GM19025 (cell line): ENCODE measurements at regions not wholly inside any gene's neighbourhood (a gene's known extent, or its start where the extent isn't known, plus 50 kb on each side); places are given as distances from the start of the nearest gene placed in this dataset.

Experiments used
- ATAC-seq: cut with Tn5 transposase; IDR thresholded peaks from one replicate; pipeline ENCODE4 v1.9.1; 2021; ENCODE audit warnings: mild to moderate bottlenecking, low read depth, moderate library complexity; ENCODE audit not compliant: unreplicated experiment

DNA sequence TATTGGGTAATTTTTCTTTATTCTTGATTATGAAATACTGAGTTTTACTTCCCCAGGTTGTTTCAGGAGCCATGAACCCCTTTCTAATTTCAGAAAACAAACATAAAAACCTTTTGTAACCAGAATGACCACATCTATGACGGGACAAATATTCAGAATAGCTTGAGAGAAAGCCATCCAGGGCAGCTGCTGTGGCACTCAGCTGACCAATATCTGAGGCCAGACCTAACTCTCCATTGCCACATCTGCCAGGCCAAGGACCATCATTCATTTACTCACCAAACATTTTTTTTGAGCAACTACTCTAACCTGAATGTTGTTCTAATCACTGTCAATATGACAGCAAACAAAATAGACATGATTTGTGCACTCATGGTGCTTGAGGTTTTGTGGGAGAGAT is 608.3 kb upstream of the PKN2 start:
- ATAC-seq = no peak

DNA sequence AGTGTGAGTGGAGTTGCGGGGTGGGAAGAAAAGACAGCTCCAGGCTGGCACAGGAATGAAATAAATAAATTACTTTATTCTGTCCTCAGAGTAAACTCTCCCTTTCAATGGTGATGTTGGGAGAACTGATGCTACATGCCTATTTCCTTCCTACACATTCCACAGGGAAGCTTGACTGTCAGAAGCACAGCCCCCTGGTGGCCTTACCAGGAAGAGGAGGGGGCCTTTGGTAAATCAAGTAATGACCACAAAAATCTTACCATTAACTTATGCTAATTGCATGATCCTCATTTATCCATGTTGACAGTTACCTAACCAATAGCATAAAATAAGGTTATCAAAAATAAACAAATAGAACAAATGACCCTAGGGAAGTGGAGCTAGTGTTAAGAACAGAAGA is 605.0 kb upstream of the PKN2 start:
- no peak for ATAC-seq

DNA sequence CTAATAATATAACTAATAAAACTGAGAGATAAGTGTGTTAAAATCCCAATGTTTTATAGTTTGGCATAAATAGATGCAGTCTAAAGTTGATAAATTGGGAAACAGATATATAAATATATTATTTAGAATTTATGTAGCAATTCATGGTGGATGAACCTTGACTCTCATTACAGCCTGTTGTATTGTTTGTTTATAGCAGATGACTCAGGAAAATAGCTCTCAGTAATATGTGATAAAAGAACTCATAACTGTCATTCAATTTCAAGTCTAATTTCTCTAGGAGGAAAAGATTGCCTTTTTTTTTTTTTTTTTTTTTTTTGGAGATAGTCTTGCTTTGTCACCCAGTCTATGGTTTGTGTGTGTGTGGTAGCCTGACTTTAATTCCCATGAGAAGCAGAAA is 603.2 kb upstream of the PKN2 start:
- no peak for ATAC-seq

DNA sequence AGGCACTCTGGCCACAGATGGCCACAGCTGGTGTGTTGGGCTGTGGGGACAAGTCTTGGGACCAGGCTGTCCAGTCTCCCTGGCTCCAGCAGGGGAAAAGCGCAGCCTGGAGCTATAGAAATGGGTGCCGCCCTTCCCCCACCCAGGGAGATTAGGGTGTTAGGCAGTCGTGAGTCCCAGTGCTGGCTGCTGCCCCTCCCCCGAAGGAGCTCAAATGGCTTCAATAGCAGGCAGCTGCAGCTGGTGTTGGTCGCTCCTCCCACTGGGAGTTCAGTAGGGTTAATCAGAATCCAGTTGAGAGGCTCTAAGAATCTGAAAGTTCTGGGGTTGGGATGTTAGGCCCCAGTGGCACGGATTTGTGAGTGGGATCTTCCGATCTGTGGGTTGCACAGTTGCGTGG is 595.6 kb upstream of the PKN2 start:
- ATAC-seq = no peak

DNA sequence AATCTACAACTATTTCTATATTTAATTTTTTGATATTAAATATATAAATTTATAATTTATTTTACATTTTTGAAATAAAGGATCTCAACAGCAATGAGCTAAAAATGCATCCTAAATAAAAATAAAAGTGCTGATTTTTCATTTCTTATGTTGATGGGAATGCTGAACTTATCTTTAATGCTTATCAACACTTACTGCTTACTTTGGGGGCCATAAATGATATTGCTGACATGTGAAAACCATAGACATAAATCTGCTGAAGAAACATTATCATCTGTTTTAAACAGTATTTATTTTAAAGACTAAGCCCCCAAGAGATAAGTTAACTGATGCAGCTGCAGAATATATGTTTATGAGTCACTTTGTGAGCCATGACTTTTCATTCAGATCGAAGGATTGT is 594.1 kb upstream of the PKN2 start:
- ATAC-seq = no peak

DNA sequence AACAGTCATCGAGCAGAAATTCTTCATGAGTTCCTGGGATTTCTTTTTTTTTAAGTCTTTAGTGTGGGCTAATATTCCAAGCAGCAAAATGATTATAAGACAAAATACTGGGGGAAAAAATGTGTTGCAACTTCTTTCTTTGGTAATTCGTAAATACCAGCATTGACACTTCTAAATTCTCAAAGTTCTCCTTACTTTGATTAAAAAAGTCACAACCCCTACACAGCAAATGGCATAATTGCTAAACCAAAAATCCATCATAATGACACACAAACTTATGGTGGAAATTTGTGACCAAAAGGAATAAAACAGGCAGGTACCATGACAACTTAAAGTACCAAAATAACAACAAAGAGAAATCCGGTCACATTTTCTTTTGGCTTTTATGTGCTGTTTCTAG is 585.2 kb upstream of the PKN2 start:
- ATAC-seq = no peak

DNA sequence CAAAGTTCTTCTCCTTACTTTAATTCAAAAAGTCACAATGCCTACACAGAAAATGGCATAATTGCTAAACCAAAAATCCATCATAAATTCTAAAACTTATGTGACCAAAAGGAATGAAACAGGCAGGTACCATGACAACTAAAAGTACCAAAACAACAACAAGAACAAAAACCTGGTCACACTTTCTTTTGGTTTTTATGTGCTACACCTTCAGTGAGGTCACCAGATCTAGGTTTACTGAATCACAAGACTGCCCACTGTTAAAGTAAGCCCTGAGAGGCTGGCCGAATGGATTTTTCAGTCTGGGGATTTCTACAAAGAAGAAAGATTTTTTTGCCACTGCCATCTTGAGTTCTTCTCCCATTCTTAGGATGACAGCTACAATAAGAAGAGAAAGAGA is 583.0 kb upstream of the PKN2 start:
- ATAC-seq = no peak

DNA sequence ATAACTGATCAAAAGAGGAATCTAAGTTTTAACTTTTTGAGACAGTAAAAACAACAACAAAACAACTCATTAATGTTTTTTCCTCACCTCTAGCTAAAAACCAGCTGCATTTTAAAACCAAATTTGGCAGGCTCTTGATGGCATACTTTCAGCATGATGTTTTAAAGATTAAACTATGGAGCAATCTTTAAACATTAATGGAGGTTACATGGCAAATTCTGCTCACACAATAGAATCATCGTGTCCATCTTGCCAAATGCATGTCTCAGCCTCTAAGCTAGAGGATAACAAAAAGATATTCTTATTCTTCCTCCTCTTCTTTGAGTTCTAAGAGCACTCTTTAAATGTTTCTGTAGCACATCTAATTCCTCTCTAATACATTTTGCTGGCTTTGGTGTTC is 579.8 kb upstream of the PKN2 start:
- ATAC-seq = no peak

DNA sequence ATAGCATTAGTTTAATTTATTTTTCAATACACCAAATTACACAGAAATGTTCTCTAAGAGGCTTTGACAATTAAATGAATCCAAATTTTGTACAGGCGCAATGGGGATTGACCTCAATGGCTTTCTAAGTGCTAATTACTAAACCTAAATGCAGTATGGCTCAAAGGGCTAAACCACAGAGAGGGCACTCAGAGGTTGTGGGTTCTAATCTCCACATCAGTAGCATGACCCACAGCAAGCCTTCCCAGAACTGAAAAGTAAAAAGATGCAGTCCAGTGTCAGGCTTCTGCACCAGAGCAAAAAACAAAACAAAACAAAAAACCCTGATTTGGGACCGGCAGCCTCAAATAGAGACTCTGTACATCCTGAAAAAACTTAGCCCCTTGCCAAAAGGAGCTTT is 579.2 kb upstream of the PKN2 start:
- ATAC-seq = no peak

DNA sequence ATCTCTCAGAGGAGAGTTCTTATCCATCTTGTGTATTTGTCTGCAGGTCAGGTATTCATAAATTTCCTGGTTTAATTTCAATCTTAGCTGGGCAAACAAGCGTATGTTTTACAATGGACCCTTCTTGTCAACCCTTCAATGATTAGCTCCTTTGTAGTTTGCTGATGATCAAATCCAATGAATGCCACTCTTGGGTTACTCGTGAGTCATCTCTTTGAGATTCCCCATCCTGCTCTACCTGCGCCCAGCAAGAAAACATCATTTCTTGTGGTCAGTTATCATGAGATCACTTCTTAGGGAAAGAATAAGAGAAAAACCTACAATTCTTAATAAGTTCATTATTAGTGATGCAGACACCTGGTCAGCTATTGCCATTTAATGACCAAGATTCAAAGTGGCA is 572.3 kb upstream of the PKN2 start:
- no peak for ATAC-seq

DNA sequence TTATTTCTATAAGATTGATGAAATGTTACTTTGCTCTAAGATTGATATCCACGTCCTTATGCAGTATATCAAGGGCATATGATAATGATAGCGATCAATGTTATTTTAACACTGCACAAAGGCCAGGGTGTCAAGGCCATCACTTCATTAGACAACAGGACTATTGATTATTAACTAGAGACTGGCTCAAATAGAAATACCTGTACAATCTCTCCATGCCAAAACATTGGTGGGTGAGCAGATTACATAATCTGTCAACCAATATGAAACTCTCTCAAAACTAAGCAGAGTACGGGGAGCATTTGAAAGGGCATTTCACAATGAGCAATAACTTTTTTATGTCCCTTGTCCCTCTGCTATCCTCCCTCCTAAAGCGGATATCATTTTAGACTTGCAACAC is 566.5 kb upstream of the PKN2 start:
- ATAC-seq = no peak

DNA sequence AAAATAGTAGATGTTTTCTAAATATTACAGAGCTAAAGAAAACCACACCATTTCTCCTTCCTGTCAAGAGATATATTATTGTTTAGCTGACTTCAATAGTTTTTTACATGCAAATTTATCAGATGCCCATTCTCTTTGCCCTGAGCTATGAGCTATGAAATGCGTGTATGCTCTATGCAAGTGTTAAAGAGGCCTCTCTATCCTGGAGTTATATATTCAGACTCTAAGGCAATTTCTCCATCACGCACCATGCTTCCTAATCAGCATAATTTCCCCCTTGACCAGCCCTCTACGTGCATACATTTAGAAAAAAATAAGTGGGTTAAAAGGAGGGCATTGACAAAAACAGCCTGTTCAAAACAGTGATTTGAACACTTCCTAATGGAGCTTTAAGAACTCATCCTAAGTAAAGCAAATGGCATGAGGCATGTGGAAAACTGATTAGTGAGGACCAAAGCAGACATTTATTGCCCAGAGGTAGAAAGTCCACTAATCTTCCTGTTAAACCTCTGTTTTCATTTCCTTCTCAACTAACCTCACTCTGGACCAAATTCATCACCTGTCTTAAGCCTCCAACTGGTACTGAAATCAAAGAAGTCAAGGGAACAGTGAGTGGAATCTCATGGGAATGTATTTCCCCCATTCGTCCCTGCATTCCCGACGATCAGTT is 565.8 kb upstream of the PKN2 start:
- no peak for ATAC-seq

DNA sequence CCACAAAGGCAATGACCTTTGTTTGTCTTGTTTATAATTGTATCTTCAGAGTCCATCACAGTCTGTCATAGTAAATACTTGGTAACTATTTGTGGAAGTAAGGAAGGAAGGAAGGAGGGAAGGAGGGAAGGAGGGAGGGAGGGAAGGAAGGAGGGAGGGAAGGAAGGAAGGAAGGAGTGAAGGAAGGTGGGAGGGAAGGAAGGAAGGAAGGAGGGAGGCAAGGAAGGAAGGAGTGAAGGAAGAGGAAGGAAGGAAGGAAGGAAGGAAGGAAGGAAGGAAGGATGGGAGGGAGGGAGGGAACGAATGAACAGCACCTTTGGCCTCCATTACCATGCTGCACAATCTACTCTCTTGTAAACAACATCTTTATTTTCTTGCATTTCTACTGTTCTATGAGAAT is 559.5 kb upstream of the PKN2 start:
- ATAC-seq = no peak

DNA sequence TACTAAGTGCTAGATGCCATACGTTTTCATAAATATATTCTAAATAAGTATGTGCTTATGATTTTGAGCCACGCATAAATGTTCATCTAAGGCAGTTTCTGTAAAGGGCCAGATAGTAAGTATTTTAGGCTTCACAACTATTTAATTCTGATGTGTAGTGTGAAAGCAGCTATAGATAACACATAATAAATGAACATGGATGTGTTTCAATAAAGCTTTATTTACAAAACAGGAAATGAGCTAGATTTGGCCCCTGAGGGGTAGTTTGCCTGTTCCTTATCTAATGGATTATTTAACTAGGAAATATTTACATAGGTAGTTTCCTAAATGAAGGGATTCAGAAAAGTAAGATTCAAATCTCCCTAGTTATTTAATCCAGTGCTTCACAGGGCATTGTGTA is 557.6 kb upstream of the PKN2 start:
- no peak for ATAC-seq

DNA sequence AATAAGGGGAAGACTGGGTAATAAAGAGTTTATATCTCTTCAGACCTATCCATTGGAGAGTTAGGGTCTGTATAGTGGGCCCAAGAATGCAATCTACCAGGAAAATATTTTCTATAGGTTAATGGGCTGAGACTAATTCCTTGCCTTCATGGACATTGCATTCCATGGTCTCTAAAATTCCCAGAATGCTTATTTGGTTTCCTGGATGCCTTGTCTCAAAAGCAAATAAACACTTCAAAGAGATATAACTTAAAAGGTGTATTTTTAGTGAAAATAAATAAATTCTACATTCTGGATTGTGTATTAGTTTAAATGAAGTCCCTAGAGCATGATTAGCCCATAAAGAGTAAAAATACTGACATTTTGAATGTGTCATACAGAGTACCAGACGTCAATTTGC is 550.1 kb upstream of the PKN2 start:
- no peak for ATAC-seq

DNA sequence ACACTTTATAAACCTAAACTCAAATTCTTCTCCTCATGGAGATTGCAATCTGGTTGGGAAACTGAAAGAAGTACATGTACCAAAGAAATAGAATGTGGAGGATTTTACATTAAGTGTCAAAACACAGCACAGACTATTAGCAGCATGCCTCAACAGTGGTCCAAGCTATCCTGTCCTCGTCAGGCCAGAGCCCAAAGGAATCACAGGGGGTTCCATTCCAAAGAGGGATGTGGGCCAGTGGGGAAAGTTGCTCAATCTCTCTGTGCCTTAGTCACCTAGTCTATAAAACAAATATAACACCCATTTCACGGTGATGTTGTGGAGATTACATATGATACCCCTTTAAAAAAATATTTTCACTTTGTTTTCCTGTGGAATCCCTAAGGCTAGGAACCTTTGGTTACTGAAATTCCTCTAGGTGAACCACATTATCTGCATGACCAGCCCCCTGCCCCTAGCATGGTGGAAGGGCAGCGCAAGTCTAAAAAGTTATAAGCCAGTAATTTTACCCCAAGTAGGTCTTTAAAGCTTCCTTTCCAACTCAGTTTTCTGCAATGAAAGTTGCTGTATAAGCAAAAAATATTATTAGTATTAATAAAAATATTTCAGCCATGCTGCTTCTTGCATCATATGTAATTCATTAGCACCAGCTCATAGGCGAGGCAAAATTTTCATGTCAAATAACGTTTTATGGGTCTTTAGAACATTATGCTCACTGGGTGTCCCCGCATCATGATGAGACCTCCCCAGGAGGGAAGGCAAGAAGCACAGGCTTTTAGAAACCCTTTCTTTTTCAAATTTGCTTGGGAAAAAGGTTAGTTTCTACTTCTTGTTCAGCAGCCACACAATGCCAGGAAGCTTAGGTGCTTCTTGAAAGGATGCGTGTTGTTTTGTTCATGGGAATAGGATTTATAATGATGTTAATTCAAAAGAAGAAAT is 548.8 kb upstream of the PKN2 start:
- ATAC-seq = no peak

DNA sequence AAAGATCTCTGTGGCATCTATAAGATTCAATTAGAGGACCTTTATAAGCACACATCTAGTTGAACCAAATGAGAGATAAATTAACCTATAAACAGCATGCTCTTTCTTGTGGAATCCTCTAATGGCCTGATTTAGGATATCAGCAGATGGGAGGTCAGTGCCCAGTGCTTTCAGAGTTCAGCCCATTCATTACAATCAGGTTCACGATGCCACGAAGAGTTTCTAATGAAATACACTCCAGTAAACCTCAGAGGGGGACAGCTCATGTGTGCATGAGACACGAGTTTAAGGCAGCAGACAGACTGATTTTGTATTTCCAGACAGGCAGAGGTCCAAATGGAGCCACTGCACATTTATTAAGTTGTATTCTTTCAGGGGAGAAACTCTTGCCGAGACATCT is 544.4 kb upstream of the PKN2 start:
- no peak for ATAC-seq

DNA sequence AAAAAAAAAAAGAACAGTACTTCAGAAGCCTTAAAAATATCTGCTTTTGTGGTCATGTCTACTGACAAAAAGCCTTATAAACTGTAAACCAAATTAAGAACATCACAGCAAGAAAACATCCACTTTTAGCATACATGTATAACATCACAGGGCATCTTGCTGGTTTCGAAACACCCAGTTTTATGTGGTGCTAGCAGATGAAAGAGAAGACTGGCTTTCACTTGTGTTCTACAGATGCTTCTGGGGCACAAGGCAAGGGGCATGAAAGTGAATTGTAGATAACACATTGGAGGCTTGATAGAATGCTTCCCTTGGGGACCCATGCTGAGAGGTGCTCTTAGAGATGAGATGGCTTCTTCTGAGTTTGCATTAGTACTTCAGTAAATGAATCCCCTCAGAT is 543.7 kb upstream of the PKN2 start:
- no peak for ATAC-seq

DNA sequence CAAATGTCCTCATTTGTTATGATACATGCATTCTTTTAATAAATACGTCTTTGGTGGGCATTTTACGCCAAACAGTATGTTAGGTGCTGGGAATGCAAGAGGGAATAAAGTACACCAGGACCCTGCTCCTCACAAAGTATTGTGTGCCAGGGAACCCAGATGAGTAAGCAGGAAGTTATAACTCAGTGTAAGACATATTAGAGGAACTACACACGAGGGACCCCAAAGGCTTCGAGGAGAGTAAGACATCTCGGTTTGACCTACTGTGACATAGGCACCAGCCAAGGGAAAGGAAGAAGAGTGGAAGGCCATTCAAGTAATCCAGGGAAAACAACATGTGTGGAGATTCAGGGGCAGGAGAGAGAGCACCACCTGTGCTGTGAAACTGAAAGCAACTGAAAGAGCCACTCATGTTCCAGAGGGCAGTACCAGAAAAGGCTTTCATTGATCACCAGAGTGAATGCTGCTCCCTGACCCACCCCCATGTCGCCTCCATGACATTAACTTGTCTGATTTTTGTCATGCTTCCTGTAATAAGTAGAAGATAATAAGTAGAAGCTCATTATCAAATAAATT is 542.5 kb upstream of the PKN2 start:
- peak; percentile 82 for ATAC-seq

DNA sequence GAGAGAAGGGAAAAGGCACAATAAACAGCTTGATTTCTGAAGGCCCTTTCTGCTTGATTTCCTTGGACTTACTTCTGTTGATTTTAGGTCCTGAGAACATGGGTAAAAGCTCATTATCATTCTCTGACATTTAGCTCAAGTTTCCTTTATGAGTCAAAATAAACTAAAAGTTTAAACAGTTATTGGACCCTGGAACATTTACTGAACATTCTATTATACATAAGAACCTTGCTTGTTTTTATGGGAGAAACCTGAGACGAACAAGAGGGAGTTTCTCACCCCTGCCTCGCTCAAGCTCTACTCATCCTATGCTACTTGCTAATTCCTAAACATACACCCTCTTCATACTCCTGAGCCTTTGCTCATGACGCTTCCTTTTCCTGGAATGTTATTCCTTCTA is 538.3 kb upstream of the PKN2 start:
- ATAC-seq = no peak

DNA sequence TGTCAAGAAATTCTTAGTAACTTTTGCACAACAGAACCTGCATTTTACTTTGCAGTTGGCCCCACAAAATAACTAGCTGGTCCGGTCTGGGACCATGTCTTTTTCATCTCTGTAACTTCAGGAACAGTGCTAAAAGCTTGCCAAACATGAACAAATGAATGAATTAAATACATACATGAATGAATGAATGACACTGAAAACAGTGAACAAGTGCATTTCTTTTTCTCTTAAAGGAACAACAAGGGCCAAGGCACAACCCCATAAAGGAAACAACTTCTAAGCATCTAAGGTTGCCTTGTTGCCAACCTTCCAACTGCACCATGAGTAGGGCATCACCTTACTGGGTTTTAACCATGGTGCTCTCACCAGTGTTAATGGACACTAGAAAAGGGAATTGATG is 534.4 kb upstream of the PKN2 start:
- ATAC-seq = peak; percentile 7

DNA sequence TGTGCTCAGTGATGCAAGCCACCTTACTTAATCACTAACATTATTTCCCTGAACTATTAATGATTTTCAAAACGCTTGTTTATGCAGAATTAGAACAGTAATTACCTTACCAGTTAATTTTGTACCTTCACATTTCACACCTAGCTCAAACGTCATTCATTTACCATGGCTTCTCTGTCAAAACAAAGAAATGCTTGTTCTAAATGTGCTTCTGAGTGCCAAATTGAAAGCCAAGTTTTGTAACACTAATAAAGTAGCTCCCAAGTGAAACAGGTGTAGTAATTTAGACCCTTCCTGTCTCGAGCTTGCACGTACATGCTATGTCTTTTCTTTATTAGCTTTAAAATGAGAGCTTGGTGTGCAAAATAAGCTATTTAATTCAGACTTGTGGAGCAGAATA is 533.7 kb upstream of the PKN2 start:
- ATAC-seq = peak; percentile 81
